IMR-90 (cell line): ENCODE measurements at regions not wholly inside any gene's neighbourhood (a gene's known extent, or its start where the extent isn't known, plus 50 kb on each side); places are given as distances from the start of the nearest gene placed in this dataset.

Experiments
- ATAC-seq: fragments of 200-7000 bp; cut with Tn5 transposase; 2 replicates; pipeline ENCODE4 v1.9.1; 2020; ENCODE audit warnings: low read depth, mild to moderate bottlenecking, moderate library complexity
- BruUV-seq: library from RNA; stranded (reverse); fragments of 400-500 nt; replicated peaks from 2 replicates; lab custom pipeline; 2021; lab: Mats Ljungman, UMichigan
- CTCF ChIA-PET: fragments of 300-600 bp; formaldehyde crosslinking; extraction: SDS; loops from one replicate; lab custom pipeline; 2021; ENCODE audit warnings: antibody characterized with exemption; lab: Yijun Ruan, JAX
- POLR2A ChIA-PET: fragments of 300-600 bp; sonication (Branson Sonifier 250); formaldehyde crosslinking; loops from one replicate; lab custom pipeline; 2022; ENCODE audit warnings: antibody characterized with exemption; ENCODE audit not compliant: unreplicated experiment; lab: Charles Lee
- DNase-seq: peaks from one replicate; pipeline ENCODE4 v3.0.0; 2013
- H2AFZ ChIP-seq: replicated peaks from 2 replicates; pipeline ENCODE3; 2013; ENCODE audit warnings: low read length, mild to moderate bottlenecking; ENCODE audit not compliant: poor library complexity
- H2AK5ac ChIP-seq: 2 replicates; pipeline ENCODE4 v1.6.1; 2013; ENCODE audit warnings: low read depth, low read length, inconsistent platforms
- H2AK9ac ChIP-seq: replicated peaks from 2 replicates; pipeline ENCODE3; 2013; ENCODE audit warnings: mild to moderate bottlenecking, low read depth, low read length, moderate library complexity; ENCODE audit not compliant: poor library complexity
- H2BK120ac ChIP-seq: 2 replicates; pipeline ENCODE4 v1.6.1; 2013; ENCODE audit warnings: low read depth, low read length, inconsistent platforms
- H2BK15ac ChIP-seq: 3 replicates; pipeline ENCODE4 v1.6.1; 2013; ENCODE audit warnings: low read depth, low read length, inconsistent platforms
- H2BK20ac ChIP-seq: 2 replicates; pipeline ENCODE4 v1.6.1; 2013; ENCODE audit warnings: low read depth, mild to moderate bottlenecking, inconsistent platforms, low read length, moderate library complexity
- H2BK5ac ChIP-seq: 2 replicates; pipeline ENCODE4 v1.6.1; 2013; ENCODE audit warnings: mild to moderate bottlenecking, low read depth, low read length, inconsistent platforms; ENCODE audit not compliant: poor library complexity, severe bottlenecking
- H3K14ac ChIP-seq: replicated peaks from 2 replicates; pipeline ENCODE4 v1.6.1; 2013; ENCODE audit warnings: low read depth, low read length, inconsistent platforms
- H3K18ac ChIP-seq: 2 replicates; pipeline ENCODE4 v1.6.1; 2013; ENCODE audit warnings: low read depth, low read length, control low read depth
- H3K23ac ChIP-seq: 2 replicates; pipeline ENCODE4 v1.6.1; 2013; ENCODE audit warnings: low read depth, low read length, inconsistent platforms
- H3K27ac ChIP-seq: 2 replicates; pipeline ENCODE4 v1.5.1; 2013; ENCODE audit warnings: mild to moderate bottlenecking, control low read depth, low read length; ENCODE audit not compliant: insufficient read depth
- H3K27me3 ChIP-seq: 2 replicates; pipeline ENCODE4 v1.6.1; 2013; ENCODE audit warnings: low read length; ENCODE audit not compliant: control insufficient read depth, insufficient read depth
- H3K36me3 ChIP-seq: 2 replicates; pipeline ENCODE4 v1.6.1; 2013; ENCODE audit warnings: low read length, mixed read lengths; ENCODE audit not compliant: control insufficient read depth, insufficient read depth
- H3K4ac ChIP-seq: 2 replicates; pipeline ENCODE4 v1.6.1; 2013; ENCODE audit warnings: low read depth, low read length, inconsistent platforms
- H3K4me1 ChIP-seq: 2 replicates; pipeline ENCODE4 v1.6.1; 2013; ENCODE audit warnings: low read length, mixed read lengths; ENCODE audit not compliant: control insufficient read depth, insufficient read depth
- H3K4me2 ChIP-seq: 2 replicates; pipeline ENCODE4 v1.6.1; 2013; ENCODE audit warnings: low read depth, mild to moderate bottlenecking, control low read depth, low read length, moderate library complexity
- H3K4me3 ChIP-seq: 2 replicates; pipeline ENCODE4 v1.5.1; 2013; ENCODE audit warnings: low read depth, mild to moderate bottlenecking, control low read depth, low read length, moderate library complexity; ENCODE audit not compliant: insufficient read depth
- H3K56ac ChIP-seq: 2 replicates; pipeline ENCODE4 v1.6.1; 2013; ENCODE audit warnings: low read length, inconsistent platforms; ENCODE audit not compliant: insufficient read depth; ENCODE audit errors: extremely low read depth
- H3K79me1 ChIP-seq, 2 experiments: 2 replicates each; pipeline ENCODE4 v1.6.1; 2013; ENCODE audit warnings: low read length in 2 of 2, inconsistent platforms in 1 of 2, low read depth in 1 of 2
- H3K9ac ChIP-seq: 2 replicates; pipeline ENCODE4 v1.6.1; 2013; ENCODE audit warnings: low read depth, low read length, control low read depth
- H3K9me1 ChIP-seq: 2 replicates; pipeline ENCODE4 v1.6.1; 2013; ENCODE audit warnings: low read length, inconsistent platforms; ENCODE audit not compliant: insufficient read depth
- H3K9me3 ChIP-seq: 2 replicates; pipeline ENCODE4 v1.6.1; 2013; ENCODE audit warnings: low read length; ENCODE audit not compliant: control insufficient read depth, insufficient read depth
- H4K20me1 ChIP-seq: 2 replicates; pipeline ENCODE4 v1.6.1; 2013; ENCODE audit warnings: low read length, inconsistent platforms; ENCODE audit not compliant: insufficient read depth
- H4K5ac ChIP-seq: 2 replicates; pipeline ENCODE4 v1.6.1; 2013; ENCODE audit warnings: mild to moderate bottlenecking, low read depth, low read length, control low read depth
- H4K8ac ChIP-seq, 2 experiments: 2 replicates each; pipeline ENCODE4 v1.6.1; 2013; ENCODE audit warnings: low read depth in 2 of 2, low read length in 2 of 2, control low read depth in 1 of 2, inconsistent platforms in 1 of 2
- H4K91ac ChIP-seq: 2 replicates; pipeline ENCODE4 v1.6.1; 2013; ENCODE audit warnings: low read depth, low read length, inconsistent platforms; ENCODE audit not compliant: insufficient read depth
- BHLHE40 ChIP-seq: fragments of 150-350 bp; IDR thresholded peaks from 2 replicates; pipeline ENCODE4 v1.6.1; 2016; ENCODE audit warnings: mild to moderate bottlenecking, low read depth, low read length
- CEBPB ChIP-seq: IDR thresholded peaks from 2 replicates; pipeline ENCODE4 v1.6.1; 2012; ENCODE audit warnings: low read depth, low read length, improper control_type of control experiment
- CHD1 ChIP-seq: IDR thresholded peaks from 2 replicates; pipeline ENCODE4 v1.6.1; 2012; ENCODE audit warnings: low read depth, low read length, improper control_type of control experiment
- CTCF ChIP-seq: conservative IDR thresholded peaks from 2 replicates; pipeline ENCODE4 v1.5.1; 2012; ENCODE audit warnings: mild to moderate bottlenecking, low read depth, low read length, improper control_type of control experiment
- FOS ChIP-seq: fragments of 150-350 bp; IDR thresholded peaks from 2 replicates; pipeline ENCODE4 v1.6.1; 2016; ENCODE audit warnings: low read depth, low read length
- MAFK ChIP-seq: IDR thresholded peaks from 2 replicates; pipeline ENCODE4 v1.6.1; 2012; ENCODE audit warnings: low read depth, low read length, improper control_type of control experiment
- MAZ ChIP-seq: IDR thresholded peaks from 2 replicates; pipeline ENCODE4 v1.6.1; 2012; ENCODE audit warnings: low read depth, mild to moderate bottlenecking, low read length, improper control_type of control experiment, moderate library complexity, borderline replicate concordance
- MXI1 ChIP-seq: IDR thresholded peaks from 2 replicates; pipeline ENCODE4 v1.6.1; 2012; ENCODE audit warnings: low read depth, mild to moderate bottlenecking, low read length, moderate library complexity, borderline replicate concordance
- NFE2L2 ChIP-seq: fragments of 150-350 bp; IDR thresholded peaks from 2 replicates; pipeline ENCODE4 v1.6.1; 2016; ENCODE audit warnings: low read depth, mild to moderate bottlenecking, low read length
- POLR2A ChIP-seq: IDR thresholded peaks from 2 replicates; pipeline ENCODE4 v1.6.1; 2012; ENCODE audit warnings: mild to moderate bottlenecking, low read depth, low read length
- RAD21 ChIP-seq: IDR thresholded peaks from 2 replicates; pipeline ENCODE4 v1.6.1; 2012; ENCODE audit warnings: low read length, improper control_type of control experiment
- RCOR1 ChIP-seq: IDR thresholded peaks from 2 replicates; pipeline ENCODE4 v1.6.1; 2012; ENCODE audit warnings: mild to moderate bottlenecking, low read length, improper control_type of control experiment; ENCODE audit not compliant: insufficient replicate concordance
- RFX5 ChIP-seq: IDR thresholded peaks from 2 replicates; pipeline ENCODE4 v1.8.0; 2012; ENCODE audit warnings: low read depth, mild to moderate bottlenecking, low read length, moderate library complexity
- SMC3 ChIP-seq: fragments of 150-350 bp; IDR thresholded peaks from 2 replicates; pipeline ENCODE4 v1.6.1; 2016; ENCODE audit warnings: low read depth, mild to moderate bottlenecking, antibody characterized with exemption, low read length, moderate library complexity
- USF2 ChIP-seq: fragments of 150-350 bp; IDR thresholded peaks from 2 replicates; pipeline ENCODE4 v1.6.1; 2017; ENCODE audit warnings: mild to moderate bottlenecking, antibody characterized with exemption, low read length, low read depth
- WGBS, 2 experiments: methylation state at CpG; one replicate each; pipeline versions ENCODE4 v1.1.5 to v1.1.7; 2013; ENCODE audit warnings: missing lambda C conversion rate in 2 of 2; ENCODE audit not compliant: insufficient read length in 1 of 2; ENCODE audit errors: extremely low coverage in 2 of 2; 5-methylcytosine and 5-hydroxymethylcytosine counted together
- dilution Hi-C: fragments of 300-500 bp; cut with HindIII; formaldehyde crosslinking; loops from one replicate; pipeline ENCODE4 v1.14.3; 2018; ENCODE audit warnings: low sequenced_read_pairs; ENCODE audit not compliant: unreplicated experiment
- in situ Hi-C: fragments of 300-500 bp; cut with MboI; formaldehyde crosslinking; loops from 3 replicates; pipeline ENCODE4 v1.14.3; 2019; ENCODE audit warnings: low sequenced_read_pairs, inconsistent platforms, mixed read lengths
- intact Hi-C: fragments of 100-400 bp; cut with micrococcal nuclease; formaldehyde crosslinking; loops from 2 replicates; pipeline ENCODE4 v1.10.0; 2022
- TF ChIP-seq, protein P1 (sequence below): fragments of 150-350 bp; IDR thresholded peaks from 2 replicates; pipeline ENCODE4 v1.6.1; 2016; ENCODE audit warnings: low read depth, mild to moderate bottlenecking, low read length, moderate library complexity, borderline replicate concordance

GRCh38 chr12:69007855-69008351, 74.9 kb upstream of the CPM start:
- Histone ChIP-seq H3K56ac (peak overlapping the region; percentile 64), H2BK120ac (peak overlapping the region; percentile 92), H4K8ac (peak overlapping the region; percentile 45 to 83), H3K4me1 (peaks cover 17% of the 10 kb centered on the region), H3K4me2 (peak overlapping the region; percentile 98), H3K36me3 (no peaks in the 10 kb centered on the region), H2AFZ (peak overlapping the region; percentile 83), H4K20me1 (no peaks in the 10 kb centered on the region), H2AK5ac (peak overlapping the region; percentile 85), H4K91ac (peak overlapping the region; percentile 91), H3K27ac (peak overlapping the region; percentile 99), H3K4me3 (peak overlapping the region; percentile 35), H3K79me1 (no peaks in the 10 kb centered on the region), H3K27me3 (no peaks in the 10 kb centered on the region), H3K9ac (peak overlapping the region; percentile 85), H2BK15ac (peak overlapping the region; percentile 82; the same call in 1 of the 3 replicates), H2BK20ac (peak overlapping the region; percentile 94), H3K18ac (peak overlapping the region; percentile 100), H3K4ac (peak overlapping the region; percentile 88), H3K9me1 (peaks cover 4% of the 10 kb centered on the region), H3K23ac (peak overlapping the region; percentile 83), H3K14ac (peak overlapping the region; percentile 90), H3K9me3 (no peaks in the 10 kb centered on the region), H2AK9ac (peak overlapping the region; percentile 80), H4K5ac (peak overlapping the region; percentile 100), H2BK5ac (peak overlapping the region; percentile 97)
- ATAC-seq = peak; percentile 24; the same call in 1 of the 2 replicates
- dilution Hi-C loops (no loop called here), intact Hi-C loops (loop anchor here (2.0 kb wide), 1 partner anchor 45 kb away; no protein-coding TSS in a partner anchor), in situ Hi-C loops (no loop called here)
- POLR2A ChIA-PET = no interaction called here
- no peak for DNase-seq
- TF ChIP-seq CTCF = no peak
- no peak for TF ChIP-seq CHD1
- TF ChIP-seq MXI1 = no peak
- TF ChIP-seq USF2 = no peak
- TF ChIP-seq NFE2L2 = no peak
- TF ChIP-seq RAD21 = no peak
- no peak for TF ChIP-seq MAZ
- TF ChIP-seq POLR2A = no peak
- no peak for TF ChIP-seq RFX5
- TF ChIP-seq FOS = no peak
- no peak for TF ChIP-seq RCOR1
- TF ChIP-seq, protein P1, sequence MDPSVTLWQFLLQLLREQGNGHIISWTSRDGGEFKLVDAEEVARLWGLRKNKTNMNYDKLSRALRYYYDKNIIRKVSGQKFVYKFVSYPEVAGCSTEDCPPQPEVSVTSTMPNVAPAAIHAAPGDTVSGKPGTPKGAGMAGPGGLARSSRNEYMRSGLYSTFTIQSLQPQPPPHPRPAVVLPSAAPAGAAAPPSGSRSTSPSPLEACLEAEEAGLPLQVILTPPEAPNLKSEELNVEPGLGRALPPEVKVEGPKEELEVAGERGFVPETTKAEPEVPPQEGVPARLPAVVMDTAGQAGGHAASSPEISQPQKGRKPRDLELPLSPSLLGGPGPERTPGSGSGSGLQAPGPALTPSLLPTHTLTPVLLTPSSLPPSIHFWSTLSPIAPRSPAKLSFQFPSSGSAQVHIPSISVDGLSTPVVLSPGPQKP = no peak
- no peak for TF ChIP-seq SMC3
- no peak for TF ChIP-seq MAFK
- TF ChIP-seq CEBPB = no peak
- TF ChIP-seq BHLHE40 = no peak
- 83% methylated on average over 1 of the region's 5 CpGs; no CpG with 5 or more reads in 1 of the 2 experiments for WGBS, 2 experiments
- CTCF ChIA-PET = no interaction called here
- no TSS peak for BruUV-seq
